ENCODE measurements at regions not wholly inside any gene's neighbourhood (a gene's known extent, or its start where the extent isn't known, plus 50 kb on each side); places are given as distances from the start of the nearest gene placed in this dataset.

- TF ChIP-seq POLR2AphosphoS5 (IDR thresholded peaks at IDR 0.05; ENCODE audit: insufficient read depth in 1 of 2, low read depth in 1 of 2) (no peak), CTCF (IDR thresholded peaks at IDR 0.05) (no peak)
These were observed 172.4 kb downstream of the CD24 start for GRCh38 chr6:106802139-106802538.
